ENCODE measurements at regions not wholly inside any gene's neighbourhood (a gene's known extent, or its start where the extent isn't known, plus 50 kb on each side); places are given as distances from the start of the nearest gene placed in this dataset.

- no peaks in the 10 kb centered on the region for H3K27me3 ChIP-seq
- WGBS, 2 donors: 19 to 55% methylated on average over 5 of the region's 5 CpGs
- H3K36me3 ChIP-seq: no peaks in the 10 kb centered on the region
- intact Hi-C loops (cut with DNase I): no loop called here
- no peak for DNase-seq
- H3K4me3 ChIP-seq: no peak overlapping the region
- H3K4me1 ChIP-seq: no peaks in the 10 kb centered on the region
- no peaks in the 10 kb centered on the region for H3K9me3 ChIP-seq
- no peak for TF ChIP-seq CTCF (IDR thresholded peaks at IDR 0.05)
- TF ChIP-seq POLR2AphosphoS5 (IDR thresholded peaks at IDR 0.05): no peak
- no peak for TF ChIP-seq EP300 (IDR thresholded peaks at IDR 0.05)
- no peak for TF ChIP-seq POLR2A (IDR thresholded peaks at IDR 0.05)
- no peak overlapping the region for H3K27ac ChIP-seq
These were observed 79.0 kb upstream of the RGS17 start for GRCh38 chr6:153210083-153210482.

- H3K4me1 ChIP-seq: no peaks in the 10 kb centered on the region
- no peak for TF ChIP-seq POLR2AphosphoS5 (IDR thresholded peaks at IDR 0.05)
- no peak for TF ChIP-seq EP300 (IDR thresholded peaks at IDR 0.05)
- no peak for TF ChIP-seq POLR2A (IDR thresholded peaks at IDR 0.05)
- TF ChIP-seq CTCF (IDR thresholded peaks at IDR 0.05): no peak
These were observed 77.6 kb upstream of the RGS17 start for GRCh38 chr6:153208706-153209105.

GRCh38 chr6:153207617-153208016 is 76.5 kb upstream of the RGS17 start:
- WGBS, 2 donors: 40 to 68% methylated on average over 1 of the region's 1 CpG
- Histone ChIP-seq H3K9me3 (no peaks in the 10 kb centered on the region), H3K27me3 (no peaks in the 10 kb centered on the region), H3K36me3 (no peaks in the 10 kb centered on the region), H3K4me3 (no peak overlapping the region), H3K4me1 (no peaks in the 10 kb centered on the region), H3K27ac (no peak overlapping the region)
- intact Hi-C loops (cut with DNase I): no loop called here
- DNase-seq: no peak
- TF ChIP-seq POLR2A (IDR thresholded peaks at IDR 0.05) (no peak), CTCF (IDR thresholded peaks at IDR 0.05) (no peak), POLR2AphosphoS5 (IDR thresholded peaks at IDR 0.05) (no peak)

More at GRCh38 chr6:153208706-153209105, 77.6 kb upstream of the RGS17 start:
- Histone ChIP-seq H3K36me3 (no peaks in the 10 kb centered on the region), H3K27ac (no peak overlapping the region), H3K4me3 (no peak overlapping the region), H3K9me3 (no peaks in the 10 kb centered on the region), H3K27me3 (no peaks in the 10 kb centered on the region)
- WGBS, 2 donors: 73% methylated on average over 8 of the region's 8 CpGs
- no peak for DNase-seq
- intact Hi-C loops (cut with DNase I): no loop called here

- TF ChIP-seq POLR2A (IDR thresholded peaks at IDR 0.05) (no peak), POLR2AphosphoS5 (IDR thresholded peaks at IDR 0.05) (no peak), CTCF (IDR thresholded peaks at IDR 0.05) (no peak), EP300 (IDR thresholded peaks at IDR 0.05) (no peak)
- Histone ChIP-seq H3K4me1 (no peaks in the 10 kb centered on the region), H3K4me3 (no peak overlapping the region), H3K27ac (no peak overlapping the region), H3K9me3 (no peaks in the 10 kb centered on the region), H3K36me3 (no peaks in the 10 kb centered on the region), H3K27me3 (no peaks in the 10 kb centered on the region)
- 19 to 58% methylated on average over 2 of the region's 2 CpGs for WGBS, 2 donors
- no peak for DNase-seq
- intact Hi-C loops (cut with DNase I): no loop called here
These were observed 75.9 kb upstream of the RGS17 start for GRCh38 chr6:153207006-153207405.
